ENCODE measurements at regions not wholly inside any gene's neighbourhood (a gene's known extent, or its start where the extent isn't known, plus 50 kb on each side); places are given as distances from the start of the nearest gene placed in this dataset.

- no peak for DNase-seq (ENCODE audit: low read depth)
- no peak overlapping the region for H3K4me3 ChIP-seq (ENCODE audit: control insufficient read depth, low read depth, low read length)
- TF ChIP-seq CTCF (IDR thresholded peaks at IDR 0.05; ENCODE audit: control insufficient read depth, insufficient read depth, low read depth, low read length, missing control alignments), result no peak
These were observed 477.8 kb upstream of the DAB2 start for GRCh38 chr5:39902626-39903025.

- H3K4me3 ChIP-seq (ENCODE audit: control insufficient read depth, low read depth, low read length), result no peak overlapping the region
- no peak for DNase-seq (ENCODE audit: low read depth)
- no peak for TF ChIP-seq CTCF (IDR thresholded peaks at IDR 0.05; ENCODE audit: control insufficient read depth, insufficient read depth, low read depth, low read length, missing control alignments)
These were observed 474.0 kb upstream of the DAB2 start for GRCh38 chr5:39898731-39899130.

- H3K4me3 ChIP-seq (ENCODE audit: control insufficient read depth, low read depth, low read length), result no peak overlapping the region
- no peak for DNase-seq (ENCODE audit: low read depth)
- no peak for TF ChIP-seq CTCF (IDR thresholded peaks at IDR 0.05; ENCODE audit: control insufficient read depth, insufficient read depth, low read depth, low read length, missing control alignments)
These were observed 471.9 kb upstream of the DAB2 start for GRCh38 chr5:39896706-39897105.

- H3K4me3 ChIP-seq (ENCODE audit: control insufficient read depth, low read depth, low read length), result no peak overlapping the region
- no peak for TF ChIP-seq CTCF (IDR thresholded peaks at IDR 0.05; ENCODE audit: control insufficient read depth, insufficient read depth, low read depth, low read length, missing control alignments)
- DNase-seq (ENCODE audit: low read depth), result no peak
These were observed 471.3 kb upstream of the DAB2 start for GRCh38 chr5:39896104-39896503.

- no peak for TF ChIP-seq CTCF (IDR thresholded peaks at IDR 0.05; ENCODE audit: control insufficient read depth, insufficient read depth, low read depth, low read length, missing control alignments)
- DNase-seq (ENCODE audit: low read depth), result no peak
These were observed 467.9 kb upstream of the DAB2 start for GRCh38 chr5:39892708-39893107.

GRCh38 chr5:39891376-39891775 lies 466.6 kb upstream of the DAB2 start:
- no peak overlapping the region for H3K4me3 ChIP-seq (ENCODE audit: control insufficient read depth, low read depth, low read length)
- DNase-seq (ENCODE audit: low read depth), result no peak
- no peak for TF ChIP-seq CTCF (IDR thresholded peaks at IDR 0.05; ENCODE audit: control insufficient read depth, insufficient read depth, low read depth, low read length, missing control alignments)

More at GRCh38 chr5:39892708-39893107, 467.9 kb upstream of the DAB2 start:
- H3K4me3 ChIP-seq (ENCODE audit: control insufficient read depth, low read depth, low read length), result no peak overlapping the region

GRCh38 chr5:39880985-39881384 lies 456.2 kb upstream of the DAB2 start:
- TF ChIP-seq CTCF (IDR thresholded peaks at IDR 0.05; ENCODE audit: control insufficient read depth, insufficient read depth, low read depth, low read length, missing control alignments), result no peak

More at GRCh38 chr5:39880985-39881384, 456.2 kb upstream of the DAB2 start:
- no peak for DNase-seq (ENCODE audit: low read depth)
- H3K4me3 ChIP-seq (ENCODE audit: control insufficient read depth, low read depth, low read length), result no peak overlapping the region
